H1 (cell line): ENCODE measurements at regions not wholly inside any gene's neighbourhood (a gene's known extent, or its start where the extent isn't known, plus 50 kb on each side); places are given as distances from the start of the nearest gene placed in this dataset.

Experiments used
- CTCF ChIA-PET: fragments of 300-600 bp; sonication (Branson Sonifier 250); formaldehyde crosslinking; loops from one replicate; lab custom pipeline; 2021; ENCODE audit not compliant: partially characterized antibody; lab: Charles Lee
- POLR2A ChIA-PET: fragments of 300-600 bp; sonication (Branson Sonifier 250); formaldehyde crosslinking; loops from one replicate; lab custom pipeline; 2021; ENCODE audit warnings: inconsistent platforms; ENCODE audit not compliant: partially characterized antibody; lab: Charles Lee
- DNase-seq, 2 experiments: peaks; one replicate each; pipeline versions ENCODE4 v3.0.0 to v3.0.0-alpha.2; 2010 to 2022; ENCODE audit warnings: low spot score in 2 of 2, low read depth in 1 of 2, mixed read lengths in 1 of 2
- FAIRE-seq: peaks from 2 replicates; lab custom pipeline; 2011; peaks lifted over from hg19 to GRCh38; lab: Jason Lieb, UNC
- H2AFZ ChIP-seq: 2 replicates; pipeline ENCODE4 v1.8.1; 2012; ENCODE audit warnings: low read length, inconsistent platforms
- H2AK5ac ChIP-seq: 2 replicates; pipeline ENCODE4 v1.6.1; 2013; ENCODE audit warnings: low read depth, low read length
- H2BK120ac ChIP-seq: replicated peaks from 2 replicates; pipeline ENCODE3; 2013; ENCODE audit warnings: low read depth, low read length, inconsistent platforms
- H2BK12ac ChIP-seq: 2 replicates; pipeline ENCODE4 v1.6.1; 2013; ENCODE audit warnings: low read depth, low read length
- H2BK15ac ChIP-seq: 2 replicates; pipeline ENCODE4 v1.6.1; 2013; ENCODE audit warnings: low read length
- H2BK20ac ChIP-seq: 2 replicates; pipeline ENCODE4 v1.6.1; 2013; ENCODE audit warnings: low read length
- H2BK5ac ChIP-seq: 2 replicates; pipeline ENCODE4 v1.6.1; 2013; ENCODE audit warnings: low read depth, low read length
- H3K14ac ChIP-seq: 2 replicates; pipeline ENCODE4 v1.6.1; 2013; ENCODE audit warnings: inconsistent platforms; ENCODE audit not compliant: insufficient read length
- H3K18ac ChIP-seq: 2 replicates; pipeline ENCODE4 v1.6.1; 2013; ENCODE audit warnings: low read length; ENCODE audit errors: extremely low read depth
- H3K23ac ChIP-seq: 2 replicates; pipeline ENCODE4 v1.6.1; 2013; ENCODE audit warnings: inconsistent platforms; ENCODE audit not compliant: insufficient read length
- H3K23me2 ChIP-seq: 2 replicates; pipeline ENCODE4 v1.6.1; 2013; ENCODE audit warnings: low read depth, low read length
- H3K27ac ChIP-seq: 2 replicates; pipeline ENCODE4 v1.6.1; 2011; ENCODE audit warnings: low read depth, low read length, inconsistent platforms
- H3K27me3 ChIP-seq, 4 experiments: replicated peaks in 1 of 4; 1 replicate in 1 of 4; 2 replicates in 3 of 4; pipeline versions ENCODE4 v1.6.1 to v1.8.1; 2011 to 2013; ENCODE audit warnings: low read length in 3 of 4, mild to moderate bottlenecking in 3 of 4, inconsistent platforms in 2 of 4, mixed read lengths in 2 of 4, moderate library complexity in 1 of 4; ENCODE audit not compliant: control insufficient read depth in 3 of 4, insufficient read depth in 3 of 4; ENCODE audit errors: extremely low read depth in 1 of 4
- H3K36me3 ChIP-seq, 4 experiments: 2 replicates each; pipeline versions ENCODE4 v1.6.1 to v1.8.1; 2011 to 2013; ENCODE audit warnings: mild to moderate bottlenecking in 4 of 4, low read length in 3 of 4, moderate library complexity in 2 of 4, control low read depth in 1 of 4, inconsistent platforms in 1 of 4; ENCODE audit not compliant: insufficient read depth in 4 of 4, control insufficient read depth in 2 of 4
- H3K4ac ChIP-seq: replicated peaks from 2 replicates; pipeline ENCODE3; 2013; ENCODE audit warnings: low read length, low read depth, mixed read lengths, inconsistent platforms; ENCODE audit not compliant: insufficient read length
- H3K4me1 ChIP-seq, 4 experiments: replicated peaks in 1 of 4; 1 replicate in 1 of 4; 2 replicates in 3 of 4; pipeline versions ENCODE4 v1.6.1 to v1.8.1; 2011 to 2013; ENCODE audit warnings: low read length in 3 of 4, inconsistent platforms in 2 of 4, mixed read lengths in 1 of 4; ENCODE audit not compliant: insufficient read depth in 4 of 4, control insufficient read depth in 3 of 4
- H3K4me2 ChIP-seq, 2 experiments: 2 replicates each; pipeline versions ENCODE4 v1.6.1 to v1.8.1; 2011 to 2013; ENCODE audit warnings: low read depth in 2 of 2, low read length in 2 of 2, control low read depth in 1 of 2, inconsistent platforms in 1 of 2, mild to moderate bottlenecking in 1 of 2; ENCODE audit not compliant: insufficient read depth in 1 of 2
- H3K4me3 ChIP-seq, 4 experiments: fragments of 200-600, 300-600 bp in 1 of 4; sonication (generic), shearing (Covaris generic), sonication (Bioruptor Twin) in 1 of 4; 2 replicates each; pipeline versions ENCODE4 v1.5.1 to v1.8.1; 2011 to 2016; ENCODE audit warnings: low read length in 4 of 4, low read depth in 3 of 4, control low read depth in 2 of 4, inconsistent platforms in 2 of 4, mild to moderate bottlenecking in 2 of 4, mixed read lengths in 1 of 4, moderate library complexity in 1 of 4; ENCODE audit not compliant: insufficient read depth in 2 of 4; ENCODE audit errors: extremely low read depth in 1 of 4
- H3K56ac ChIP-seq: replicated peaks from 2 replicates; pipeline ENCODE3; 2013; ENCODE audit warnings: low read depth, mild to moderate bottlenecking, mixed read lengths, low read length, inconsistent platforms; ENCODE audit not compliant: insufficient read length
- H3K79me1 ChIP-seq: 2 replicates; pipeline ENCODE4 v1.6.1; 2013; ENCODE audit warnings: low read depth, low read length, control low read depth
- H3K79me2 ChIP-seq, 2 experiments: 2 replicates each; pipeline versions ENCODE4 v1.6.1 to v1.8.1; 2012 to 2013; ENCODE audit warnings: low read length in 2 of 2, mild to moderate bottlenecking in 2 of 2, inconsistent platforms in 1 of 2; ENCODE audit not compliant: insufficient read depth in 2 of 2, control insufficient read depth in 1 of 2
- H3K9ac ChIP-seq, 4 experiments: replicated peaks in 1 of 4; 1 replicate in 1 of 4; 2 replicates in 3 of 4; pipeline versions ENCODE4 v1.6.1 to v1.8.1; 2011 to 2013; ENCODE audit warnings: low read depth in 3 of 4, low read length in 3 of 4, control low read depth in 2 of 4, mild to moderate bottlenecking in 2 of 4, moderate library complexity in 2 of 4, inconsistent platforms in 1 of 4; ENCODE audit errors: extremely low read depth in 1 of 4
- H3K9me3 ChIP-seq, 2 experiments: 2 replicates each; pipeline versions ENCODE4 v1.6.1 to v1.8.1; 2012 to 2013; ENCODE audit warnings: mild to moderate bottlenecking in 2 of 2, moderate library complexity in 2 of 2, control low read depth in 1 of 2, inconsistent platforms in 1 of 2, low read depth in 1 of 2, low read length in 1 of 2, mixed read lengths in 1 of 2; ENCODE audit not compliant: insufficient read depth in 2 of 2
- H4K20me1 ChIP-seq, 2 experiments: replicated peaks in 1 of 2; 2 replicates each; pipeline versions ENCODE3 to v1.8.1; 2011 to 2013; ENCODE audit warnings: inconsistent platforms in 2 of 2, low read length in 2 of 2, mild to moderate bottlenecking in 1 of 2; ENCODE audit not compliant: insufficient read depth in 2 of 2, control insufficient read depth in 1 of 2
- H4K5ac ChIP-seq: 2 replicates; pipeline ENCODE4 v1.6.1; 2013; ENCODE audit warnings: low read length, low read depth, mixed read lengths, inconsistent platforms; ENCODE audit not compliant: insufficient read length
- H4K8ac ChIP-seq: 2 replicates; pipeline ENCODE4 v1.8.0; 2013; ENCODE audit warnings: mild to moderate bottlenecking, moderate library complexity, low read length, inconsistent platforms; ENCODE audit not compliant: insufficient read depth; ENCODE audit errors: extremely low read depth
- H4K91ac ChIP-seq: replicated peaks from 2 replicates; pipeline ENCODE3; 2013; ENCODE audit warnings: low read length, mixed read lengths, inconsistent platforms; ENCODE audit not compliant: insufficient read length
- BACH1 ChIP-seq: IDR thresholded peaks from 2 replicates; pipeline ENCODE4 v1.6.1; 2012; ENCODE audit warnings: low read length, improper control_type of control experiment
- BCL11A ChIP-seq, 2 experiments: IDR thresholded peaks; one replicate each; pipeline ENCODE4 v1.6.1; 2011; ENCODE audit warnings: low read depth in 2 of 2, low read length in 2 of 2, mild to moderate bottlenecking in 2 of 2
- EP300 ChIP-seq, 2 experiments: IDR thresholded peaks; 1 replicate in 1 of 2; 2 replicates in 1 of 2; pipeline ENCODE4 v1.6.1; 2011 to 2012; ENCODE audit warnings: low read depth in 2 of 2, low read length in 2 of 2, mild to moderate bottlenecking in 2 of 2, borderline replicate concordance in 1 of 2, inconsistent platforms in 1 of 2, moderate library complexity in 1 of 2
- EZH2 ChIP-seq: fragments of 200-600 bp; sonication (generic); IDR thresholded peaks from 2 replicates; pipeline ENCODE4 v1.7.1; 2012; ENCODE audit warnings: low read depth, mild to moderate bottlenecking, moderate library complexity, low read length, inconsistent platforms; ENCODE audit not compliant: severe bottlenecking
- FOSL1 ChIP-seq: IDR thresholded peaks from 2 replicates; pipeline ENCODE4 v1.6.1; 2011; ENCODE audit warnings: mild to moderate bottlenecking, low read depth, low read length, moderate library complexity; ENCODE audit not compliant: insufficient read depth
- JUN ChIP-seq: IDR thresholded peaks from 2 replicates; pipeline ENCODE4 v1.6.1; 2011; ENCODE audit warnings: low read depth, mild to moderate bottlenecking, improper control_type of control experiment, low read length
- KDM5A ChIP-seq: fragments of 200-600 bp; IDR thresholded peaks from 2 replicates; pipeline ENCODE4 v1.7.1; 2012; ENCODE audit warnings: mild to moderate bottlenecking, low read length, inconsistent platforms, mixed read lengths
- RAD21 ChIP-seq, 2 experiments: IDR thresholded peaks in 1 of 2; conservative IDR thresholded peaks in 1 of 2; 2 replicates each; pipeline ENCODE4 v1.6.1; 2011; ENCODE audit warnings: low read depth in 2 of 2, low read length in 2 of 2, improper control_type of control experiment in 1 of 2, inconsistent platforms in 1 of 2, mild to moderate bottlenecking in 1 of 2, moderate library complexity in 1 of 2
- RFX5 ChIP-seq: IDR thresholded peaks from 2 replicates; pipeline ENCODE4 v1.6.1; 2011; ENCODE audit warnings: low read depth, low read length, improper control_type of control experiment, borderline replicate concordance
- SIN3A ChIP-seq, 2 experiments: IDR thresholded peaks in 1 of 2; conservative IDR thresholded peaks in 1 of 2; 2 replicates each; pipeline ENCODE4 v1.6.1; 2011 to 2012; ENCODE audit warnings: low read length in 2 of 2, improper control_type of control experiment in 1 of 2, low read depth in 1 of 2, mild to moderate bottlenecking in 1 of 2
- SP2 ChIP-seq: IDR thresholded peaks from 2 replicates; pipeline ENCODE4 v1.6.1; 2012; ENCODE audit warnings: mild to moderate bottlenecking, low read length, inconsistent platforms
- WGBS, 2 experiments: shearing (Covaris generic) in 1 of 2; methylation state at CpG; one replicate each; pipeline versions ENCODE4 v1.1.6 to v1.1.7; 2013 to 2015; ENCODE audit warnings: low lambda C conversion rate in 2 of 2, mixed read lengths in 2 of 2, inconsistent platforms in 1 of 2, low coverage in 1 of 2, missing lambda C conversion rate in 1 of 2; ENCODE audit not compliant: insufficient replicate concordance in 2 of 2, insufficient coverage in 1 of 2, insufficient read length in 1 of 2; ENCODE audit errors: extremely low coverage in 1 of 2, missing lambda C conversion rate in 1 of 2; 5-methylcytosine and 5-hydroxymethylcytosine counted together

DNA sequence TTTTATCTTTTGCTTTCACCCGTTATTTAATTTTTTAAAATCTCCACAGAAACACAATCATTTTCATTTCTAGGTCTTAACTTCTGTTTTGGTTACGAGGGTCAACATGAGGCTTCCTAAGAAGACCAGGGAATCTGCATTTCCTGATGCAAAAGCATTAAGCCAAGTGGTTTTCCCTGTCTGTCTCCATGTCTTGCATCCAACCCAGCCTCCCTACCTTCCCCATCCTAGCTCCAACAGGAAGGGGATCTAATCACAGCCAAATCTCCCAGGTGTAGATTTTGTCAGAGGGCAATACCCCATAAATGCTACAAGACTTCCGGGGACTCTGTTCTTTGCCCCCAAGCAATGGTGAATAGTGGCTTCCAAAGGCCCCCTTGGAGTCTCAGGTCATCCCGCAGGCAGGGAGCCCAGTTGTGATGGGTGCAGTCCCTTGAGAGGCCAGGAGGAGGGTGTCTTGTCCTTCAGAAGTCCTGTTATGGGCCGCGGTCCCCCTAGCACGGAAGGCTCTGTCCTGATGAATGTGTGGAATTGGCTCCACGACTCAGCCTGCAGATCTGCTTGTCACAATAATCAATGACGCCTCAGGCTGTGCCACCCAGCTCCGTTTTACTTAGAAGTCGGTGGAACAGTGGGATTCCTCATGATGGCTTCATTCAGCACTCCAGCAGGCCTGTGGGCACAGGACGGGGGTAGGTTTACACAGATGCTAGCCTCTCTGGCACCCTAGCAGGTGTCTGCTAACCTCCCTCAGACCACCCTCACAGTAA lies 141.1 kb downstream of the RGS9 start:
- Histone ChIP-seq H4K91ac (no peak overlapping the region), H4K8ac (no peak overlapping the region), H3K23ac (no peak overlapping the region), H4K20me1 (no peaks in the 10 kb centered on the region), H3K18ac (no peak overlapping the region), H3K27ac (no peak overlapping the region), H3K36me3 (no peaks in the 10 kb centered on the region), H3K4ac (no peak overlapping the region), H3K79me2 (no peaks in the 10 kb centered on the region), H3K23me2 (no peaks in the 10 kb centered on the region), H3K27me3 (no peaks in the 10 kb centered on the region), H3K4me3 (no peak overlapping the region), H4K5ac (no peak overlapping the region), H2BK120ac (no peak overlapping the region), H2BK5ac (no peak overlapping the region), H3K9ac (no peak overlapping the region), H2AK5ac (no peak overlapping the region), H3K9me3 (no peaks in the 10 kb centered on the region), H3K56ac (no peak overlapping the region), H3K4me1 (peaks cover 0 to 6% (median 0%) of the 10 kb centered on the region in 4 experiments; a peak in 2 of 7 replicates), H2AFZ (peak overlapping the region; percentile 98), H3K4me2 (no peak overlapping the region), H3K14ac (no peak overlapping the region), H3K79me1 (no peaks in the 10 kb centered on the region), H2BK20ac (no peak overlapping the region), H2BK12ac (0 out of 2 replicates have a peak overlapping the region, but pooled peaks have one; percentile 62), H2BK15ac (no peak overlapping the region)
- WGBS, 2 experiments, result 49% methylated on average over 12 of the region's 12 CpGs; no CpG with 5 or more reads in 1 of the 2 experiments
- ChIA-PET CTCF (interaction anchor here (0.6 to 3.7 kb wide), 25 partner anchors 9 to 887 kb away, joined by 3 to 26 read pairs (median 4); no protein-coding TSS in a partner anchor), POLR2A (interaction anchor here (0.6 to 1.6 kb wide), 3 partner anchors 175 to 371 kb away, joined by 3 to 4 read pairs (median 3); no protein-coding TSS in a partner anchor)
- DNase-seq (peak in 1 of 2 experiments; percentile 78), FAIRE-seq (peak; percentile 70)
- TF ChIP-seq SP2 (no peak), SIN3A (conservative IDR thresholded peaks at IDR 0.05 in 1 of 2, IDR thresholded peaks at IDR 0.05 in 1 of 2; ENCODE audit: low read depth in 1 of 2, low read length in 2 of 2) (peak in 1 of 2 experiments; percentile 62; a peak in 1 of 4 replicates), KDM5A (no peak), EZH2 (no peak), RAD21 (IDR thresholded peaks at IDR 0.05 in 1 of 2, conservative IDR thresholded peaks at IDR 0.05 in 1 of 2; ENCODE audit: low read depth in 2 of 2, low read length in 2 of 2) (peak; percentile 96 to 97), BCL11A (IDR thresholded peaks at IDR 0.05; ENCODE audit: low read depth in 2 of 2, low read length in 2 of 2) (no peak), EP300 (IDR thresholded peaks at IDR 0.05; ENCODE audit: borderline replicate concordance in 1 of 2, low read depth in 2 of 2, low read length in 2 of 2) (no peak), RFX5 (no peak), FOSL1 (no peak), JUN (no peak), BACH1 (0 out of 2 replicates have a peak, but pooled peaks have one; percentile 32)
